ENCODE measurements at regions not wholly inside any gene's neighbourhood (a gene's known extent, or its start where the extent isn't known, plus 50 kb on each side); places are given as distances from the start of the nearest gene placed in this dataset.

GRCh38 chr13:80889829-80890228 is 548.9 kb upstream of the SPRY2 start:
- no peaks in the 10 kb centered on the region for H3K9me3 ChIP-seq (ENCODE audit: control insufficient read depth in 2 of 3, insufficient read depth in 1 of 3, low read length in 3 of 3)
- no peak for FAIRE-seq
- intact Hi-C loops (cut with DNase I), result no loop called here

GRCh38 chr13:80888390-80888789 is 547.5 kb upstream of the SPRY2 start:
- DNase-seq (no peak), FAIRE-seq (no peak)
- Histone ChIP-seq H3K27me3 (ENCODE audit: control insufficient read depth, insufficient read depth, low read length) (no peaks in the 10 kb centered on the region), H3K9ac (ENCODE audit: low read length in 3 of 3) (no peak overlapping the region), H3K4me3 (ENCODE audit: low read length in 3 of 3) (no peak overlapping the region), H3K36me3 (ENCODE audit: control insufficient read depth in 2 of 3, insufficient read depth in 3 of 3, low read length in 3 of 3) (no peaks in the 10 kb centered on the region), H3K27ac (ENCODE audit: low read depth in 2 of 2, low read length in 2 of 2) (no peak overlapping the region), H3K9me3 (ENCODE audit: control insufficient read depth in 2 of 3, insufficient read depth in 1 of 3, low read length in 3 of 3) (no peaks in the 10 kb centered on the region), H3K4me1 (ENCODE audit: control insufficient read depth in 2 of 3, insufficient read depth in 2 of 3, low read depth in 1 of 3, low read length in 3 of 3) (no peaks in the 10 kb centered on the region)
- intact Hi-C loops (cut with DNase I), result no loop called here
- no peak for TF ChIP-seq CTCF (IDR thresholded peaks at IDR 0.05; ENCODE audit: borderline replicate concordance, extremely low read depth, insufficient read depth)

More at GRCh38 chr13:80889829-80890228, 548.9 kb upstream of the SPRY2 start:
- H3K9ac ChIP-seq (ENCODE audit: low read length in 3 of 3), result no peak overlapping the region
- no peak overlapping the region for H3K27ac ChIP-seq (ENCODE audit: low read depth in 2 of 2, low read length in 2 of 2)
- no peaks in the 10 kb centered on the region for H3K4me1 ChIP-seq (ENCODE audit: control insufficient read depth in 2 of 3, insufficient read depth in 2 of 3, low read depth in 1 of 3, low read length in 3 of 3)
- H3K36me3 ChIP-seq (ENCODE audit: control insufficient read depth in 2 of 3, insufficient read depth in 3 of 3, low read length in 3 of 3), result no peaks in the 10 kb centered on the region
- no peak for TF ChIP-seq CTCF (IDR thresholded peaks at IDR 0.05; ENCODE audit: borderline replicate concordance, extremely low read depth, insufficient read depth)
- H3K27me3 ChIP-seq (ENCODE audit: control insufficient read depth, insufficient read depth, low read length), result no peaks in the 10 kb centered on the region
- no peak for DNase-seq
- no peak overlapping the region for H3K4me3 ChIP-seq (ENCODE audit: low read length in 3 of 3)

- no peak for DNase-seq
- no peaks in the 10 kb centered on the region for H3K36me3 ChIP-seq (ENCODE audit: control insufficient read depth in 2 of 3, insufficient read depth in 3 of 3, low read length in 3 of 3)
- TF ChIP-seq CTCF (IDR thresholded peaks at IDR 0.05; ENCODE audit: borderline replicate concordance, extremely low read depth, insufficient read depth), result no peak
- H3K27me3 ChIP-seq (ENCODE audit: control insufficient read depth, insufficient read depth, low read length), result no peaks in the 10 kb centered on the region
- no peaks in the 10 kb centered on the region for H3K4me1 ChIP-seq (ENCODE audit: control insufficient read depth in 2 of 3, insufficient read depth in 2 of 3, low read depth in 1 of 3, low read length in 3 of 3)
- no peak overlapping the region for H3K4me3 ChIP-seq (ENCODE audit: low read length in 3 of 3)
- FAIRE-seq, result no peak
- intact Hi-C loops (cut with DNase I), result no loop called here
- no peaks in the 10 kb centered on the region for H3K9me3 ChIP-seq (ENCODE audit: control insufficient read depth in 2 of 3, insufficient read depth in 1 of 3, low read length in 3 of 3)
- no peak overlapping the region for H3K27ac ChIP-seq (ENCODE audit: low read depth in 2 of 2, low read length in 2 of 2)
- no peak overlapping the region for H3K9ac ChIP-seq (ENCODE audit: low read length in 3 of 3)
These were observed 543.3 kb upstream of the SPRY2 start for GRCh38 chr13:80884056-80884785.

- no peaks in the 10 kb centered on the region for H3K4me1 ChIP-seq (ENCODE audit: control insufficient read depth in 2 of 3, insufficient read depth in 2 of 3, low read depth in 1 of 3, low read length in 3 of 3)
- DNase-seq (no peak), FAIRE-seq (peak; percentile 86)
- intact Hi-C loops (cut with DNase I), result no loop called here
- TF ChIP-seq CTCF (IDR thresholded peaks at IDR 0.05; ENCODE audit: borderline replicate concordance, extremely low read depth, insufficient read depth), result no peak
- H3K9me3 ChIP-seq (ENCODE audit: control insufficient read depth in 2 of 3, insufficient read depth in 1 of 3, low read length in 3 of 3), result no peaks in the 10 kb centered on the region
- no peaks in the 10 kb centered on the region for H3K36me3 ChIP-seq (ENCODE audit: control insufficient read depth in 2 of 3, insufficient read depth in 3 of 3, low read length in 3 of 3)
- H3K27ac ChIP-seq (ENCODE audit: low read depth in 2 of 2, low read length in 2 of 2), result no peak overlapping the region
- H3K9ac ChIP-seq (ENCODE audit: low read length in 3 of 3), result no peak overlapping the region
- H3K27me3 ChIP-seq (ENCODE audit: control insufficient read depth, insufficient read depth, low read length), result no peaks in the 10 kb centered on the region
- no peak overlapping the region for H3K4me3 ChIP-seq (ENCODE audit: low read length in 3 of 3)
These were observed 542.6 kb upstream of the SPRY2 start for GRCh38 chr13:80883545-80883944.
